Psoas muscle (tissue), 7 donors: ENCODE measurements at regions not wholly inside any gene's neighbourhood (a gene's known extent, or its start where the extent isn't known, plus 50 kb on each side); places are given as distances from the start of the nearest gene placed in this dataset.

Source experiments
- ATAC-seq, 4 donors: fragments of 200-7000 bp; cut with Tn5 transposase; one replicate each; pipeline ENCODE4 v1.9.1; 2020; ENCODE audit warnings: moderate library complexity in 3 of 4, mild to moderate bottlenecking in 2 of 4
- DNase-seq, 2 donors: peaks; one replicate each; pipeline ENCODE4 v3.0.0-alpha.2; 2020
- H3K27ac ChIP-seq: fragments of 200-600 bp; one replicate; pipeline ENCODE4 v1.8.0; 2022
- H3K27me3 ChIP-seq, 3 donors: fragments of 200-600 bp in 1 of 3; one replicate each; pipeline versions ENCODE4 v1.6.1 to v1.8.0; 2013 to 2022; ENCODE audit warnings: low read length in 2 of 3, mild to moderate bottlenecking in 2 of 3, moderate library complexity in 1 of 3; ENCODE audit not compliant: insufficient read depth in 3 of 3
- H3K36me3 ChIP-seq, 2 donors: fragments of 200-600 bp in 1 of 2; one replicate each; pipeline versions ENCODE4 v1.6.1 to v1.8.0; 2013 to 2022; ENCODE audit warnings: low read depth in 1 of 2, mild to moderate bottlenecking in 1 of 2, moderate library complexity in 1 of 2; ENCODE audit not compliant: insufficient read depth in 1 of 2
- H3K4me1 ChIP-seq: fragments of 200-600 bp; one replicate; pipeline ENCODE4 v1.8.0; 2022
- H3K4me3 ChIP-seq: fragments of 200-600 bp; one replicate; pipeline ENCODE4 v1.8.0; 2022; ENCODE audit warnings: mild to moderate bottlenecking
- H3K9me3 ChIP-seq: fragments of 200-600 bp; one replicate; pipeline ENCODE4 v1.8.0; 2022
- CTCF ChIP-seq: fragments of 200-600 bp; IDR thresholded peaks from one replicate; pipeline ENCODE4 v1.8.0; 2022; ENCODE audit warnings: antibody characterized with exemption
- WGBS, 3 donors: extraction: QIAGEN DNeasy Blood & Tissue Kit; methylation state at CpG; one replicate each; pipeline versions ENCODE4 v1.1.6 to v1.1.7; 2013; 5-methylcytosine and 5-hydroxymethylcytosine counted together
- intact Hi-C, 2 donors: fragments of 100-400 bp; cut with DNase I; formaldehyde crosslinking; loops; one replicate each; pipeline versions ENCODE4 v1.11.0 to v1.14.2; 2022
- donor health status: healthy with polysubstance abuse.
- donor health status: DM: no; HTN: no; CAD: no; lungs with moderate emphysema.
- donor health status: Bipolar disorder and iron deficiency.
- donor health status: healthy.
- donor health status: DM: yes; HTN: yes; CAD: no.
- donor health status: DM: no; HTN: no; CAD: no.
- donor health status: DM: yes; HTN: yes; CAD: no.

GRCh38 chr12:87231818-87232217 lies 797.4 kb downstream of the C12orf50 start:
- DNase-seq (no peak), ATAC-seq (no peak)
- H3K9me3 ChIP-seq: no peaks in the 10 kb centered on the region
- no peaks in the 10 kb centered on the region for H3K36me3 ChIP-seq
- H3K27me3 ChIP-seq: no peaks in the 10 kb centered on the region
- no peak overlapping the region for H3K27ac ChIP-seq
- intact Hi-C loops: no loop called here
- TF ChIP-seq CTCF: no peak
- no peaks in the 10 kb centered on the region for H3K4me1 ChIP-seq
- H3K4me3 ChIP-seq: no peak overlapping the region
- WGBS, 3 donors: 57 to 73% (median 69%) methylated on average over 1 of the region's 1 CpG

- H3K27ac ChIP-seq: no peak overlapping the region
- no peaks in the 10 kb centered on the region for H3K4me1 ChIP-seq
- ATAC-seq: no peak
- H3K36me3 ChIP-seq: no peaks in the 10 kb centered on the region
- H3K27me3 ChIP-seq: no peaks in the 10 kb centered on the region
- TF ChIP-seq CTCF: no peak
- DNase-seq: no peak
- WGBS, 3 donors: 82 to 90% (median 89%) methylated on average over 2 of the region's 2 CpGs
- intact Hi-C loops: no loop called here
- H3K4me3 ChIP-seq: no peak overlapping the region
- H3K9me3 ChIP-seq: no peaks in the 10 kb centered on the region
Measured at GRCh38 chr12:87230441-87230840, 798.8 kb downstream of the C12orf50 start.

- ATAC-seq (no peak), DNase-seq (no peak)
- WGBS, 3 donors: 73 to 74% (median 74%) methylated on average over 3 of the region's 3 CpGs
- H3K4me3 ChIP-seq: no peak overlapping the region
- H3K36me3 ChIP-seq: no peaks in the 10 kb centered on the region
- no peaks in the 10 kb centered on the region for H3K4me1 ChIP-seq
- TF ChIP-seq CTCF: no peak
- intact Hi-C loops: no loop called here
- H3K27me3 ChIP-seq: no peaks in the 10 kb centered on the region
- H3K9me3 ChIP-seq: no peaks in the 10 kb centered on the region
- no peak overlapping the region for H3K27ac ChIP-seq
Measured at GRCh38 chr12:87227162-87227561, 802.0 kb downstream of the C12orf50 start.

GRCh38 chr12:87217491-87217890 lies 811.7 kb downstream of the C12orf50 start:
- no peak for TF ChIP-seq CTCF
- Histone ChIP-seq H3K9me3 (no peaks in the 10 kb centered on the region), H3K27me3 (no peaks in the 10 kb centered on the region), H3K27ac (no peak overlapping the region), H3K36me3 (no peaks in the 10 kb centered on the region), H3K4me1 (no peaks in the 10 kb centered on the region), H3K4me3 (no peak overlapping the region)
- intact Hi-C loops: no loop called here
- ATAC-seq (no peak), DNase-seq (no peak)

GRCh38 chr12:87216436-87216835 lies 812.8 kb downstream of the C12orf50 start:
- Histone ChIP-seq H3K4me3 (no peak overlapping the region), H3K36me3 (no peaks in the 10 kb centered on the region), H3K27ac (no peak overlapping the region), H3K4me1 (no peaks in the 10 kb centered on the region), H3K27me3 (no peaks in the 10 kb centered on the region), H3K9me3 (no peaks in the 10 kb centered on the region)
- no peak for DNase-seq
- intact Hi-C loops: no loop called here
- 60 to 63% (median 61%) methylated on average over 4 of the region's 4 CpGs for WGBS, 3 donors
- ATAC-seq: no peak
- no peak for TF ChIP-seq CTCF
